Calu3 (cell line): ENCODE measurements at regions not wholly inside any gene's neighbourhood (a gene's known extent, or its start where the extent isn't known, plus 50 kb on each side); places are given as distances from the start of the nearest gene placed in this dataset.

ENCODE experiments used
- BruUV-seq: library from RNA; stranded (reverse); fragments of 400-500 nt; replicated peaks from 2 replicates; lab custom pipeline; 2021; lab: Mats Ljungman, UMichigan
- CTCF ChIA-PET: fragments of 300-600 bp; sonication (Branson Sonifier 250); formaldehyde crosslinking; loops from one replicate; lab custom pipeline; 2022; ENCODE audit warnings: antibody characterized with exemption; lab: Charles Lee
- DNase-seq: peaks from one replicate; pipeline ENCODE4 v3.0.0; 2022
- H3K27ac Mint-ChIP-seq: one replicate; pipeline ENCODE4 v1.8.0; 2022; ENCODE audit warnings: mixed read lengths; ENCODE audit not compliant: unreplicated experiment
- H3K27me3 Mint-ChIP-seq: one replicate; pipeline ENCODE4 v1.8.0; 2022; ENCODE audit warnings: mixed read lengths; ENCODE audit not compliant: unreplicated experiment
- H3K36me3 Mint-ChIP-seq: one replicate; pipeline ENCODE4 v1.8.0; 2022; ENCODE audit warnings: mild to moderate bottlenecking, moderate library complexity, mixed read lengths; ENCODE audit not compliant: insufficient read depth, unreplicated experiment
- H3K4me1 Mint-ChIP-seq: one replicate; pipeline ENCODE4 v1.8.0; 2022; ENCODE audit warnings: mild to moderate bottlenecking, low read depth, mixed read lengths; ENCODE audit not compliant: unreplicated experiment
- H3K4me3 Mint-ChIP-seq: one replicate; pipeline ENCODE4 v1.8.0; 2022; ENCODE audit warnings: mild to moderate bottlenecking, low read depth, moderate library complexity, mixed read lengths; ENCODE audit not compliant: unreplicated experiment
- H3K9me3 Mint-ChIP-seq: one replicate; pipeline ENCODE4 v1.8.0; 2022; ENCODE audit warnings: low read depth, mixed read lengths; ENCODE audit not compliant: unreplicated experiment
- intact Hi-C: fragments of 100-400 bp; cut with micrococcal nuclease; formaldehyde crosslinking; loops from one replicate; pipeline ENCODE4 v1.10.0; 2022; ENCODE audit not compliant: unreplicated experiment
- TF ChIP-seq, protein P1 (sequence below): fragments of 200-600 bp; IDR thresholded peaks from one replicate; pipeline ENCODE4 v1.8.0; 2022; ENCODE audit warnings: antibody characterized with exemption; ENCODE audit not compliant: unreplicated experiment

DNA sequence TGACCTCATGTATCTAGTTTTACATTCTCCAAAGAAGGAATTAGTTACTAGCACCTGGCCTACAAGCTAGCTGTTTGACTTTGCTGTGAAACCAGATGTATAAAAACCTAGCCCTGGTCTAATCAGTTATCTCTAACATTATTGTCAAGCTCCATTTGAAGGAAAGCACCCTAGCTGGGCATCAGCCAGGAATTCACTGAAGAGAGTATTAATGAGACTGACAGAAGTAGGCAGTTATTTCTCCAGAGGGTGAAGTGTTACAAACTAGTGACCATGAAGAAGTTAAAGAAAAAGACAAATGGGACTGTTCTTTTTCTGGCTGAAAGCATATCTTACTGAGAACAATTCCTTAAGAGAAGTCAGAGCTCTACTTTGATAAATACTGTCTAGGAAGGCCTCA lies 2529.3 kb upstream of the PCDH20 start:
- CTCF ChIA-PET, result no interaction called here
- Mint-ChIP-seq H3K27ac (no peak overlapping the region), H3K4me3 (no peak overlapping the region), H3K9me3 (no peaks in the 10 kb centered on the region), H3K27me3 (no peaks in the 10 kb centered on the region), H3K36me3 (no peaks in the 10 kb centered on the region), H3K4me1 (no peaks in the 10 kb centered on the region)
- DNase-seq, result no peak
- no TSS peak for BruUV-seq
- TF ChIP-seq, protein P1, sequence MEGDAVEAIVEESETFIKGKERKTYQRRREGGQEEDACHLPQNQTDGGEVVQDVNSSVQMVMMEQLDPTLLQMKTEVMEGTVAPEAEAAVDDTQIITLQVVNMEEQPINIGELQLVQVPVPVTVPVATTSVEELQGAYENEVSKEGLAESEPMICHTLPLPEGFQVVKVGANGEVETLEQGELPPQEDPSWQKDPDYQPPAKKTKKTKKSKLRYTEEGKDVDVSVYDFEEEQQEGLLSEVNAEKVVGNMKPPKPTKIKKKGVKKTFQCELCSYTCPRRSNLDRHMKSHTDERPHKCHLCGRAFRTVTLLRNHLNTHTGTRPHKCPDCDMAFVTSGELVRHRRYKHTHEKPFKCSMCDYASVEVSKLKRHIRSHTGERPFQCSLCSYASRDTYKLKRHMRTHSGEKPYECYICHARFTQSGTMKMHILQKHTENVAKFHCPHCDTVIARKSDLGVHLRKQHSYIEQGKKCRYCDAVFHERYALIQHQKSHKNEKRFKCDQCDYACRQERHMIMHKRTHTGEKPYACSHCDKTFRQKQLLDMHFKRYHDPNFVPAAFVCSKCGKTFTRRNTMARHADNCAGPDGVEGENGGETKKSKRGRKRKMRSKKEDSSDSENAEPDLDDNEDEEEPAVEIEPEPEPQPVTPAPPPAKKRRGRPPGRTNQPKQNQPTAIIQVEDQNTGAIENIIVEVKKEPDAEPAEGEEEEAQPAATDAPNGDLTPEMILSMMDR, result no peak
- intact Hi-C loops, result no loop called here

DNA sequence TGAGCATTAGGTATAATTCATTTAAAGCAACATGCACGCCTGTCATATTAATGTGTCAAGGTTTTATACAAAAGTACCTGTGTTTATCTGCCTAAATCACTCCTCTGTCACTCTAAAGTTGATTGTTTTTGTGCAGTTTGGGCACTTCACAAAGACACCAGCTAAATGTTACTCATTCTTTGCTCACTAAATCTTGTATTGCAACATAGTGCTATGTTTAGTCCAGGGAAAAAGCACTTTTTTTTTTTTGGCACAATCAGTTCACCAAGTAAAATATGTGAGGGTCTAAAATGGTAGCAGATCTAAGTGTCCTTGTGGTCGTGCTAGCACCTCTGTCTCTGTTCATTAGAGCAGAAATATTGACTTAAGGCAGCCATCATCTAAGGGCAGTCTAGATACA lies 2526.7 kb upstream of the PCDH20 start:
- TF ChIP-seq, protein P1, result no peak
- DNase-seq, result no peak
- intact Hi-C loops, result no loop called here
- no peaks in the 10 kb centered on the region for H3K9me3 Mint-ChIP-seq
- no TSS peak for BruUV-seq
- H3K27me3 Mint-ChIP-seq, result no peaks in the 10 kb centered on the region
- CTCF ChIA-PET, result no interaction called here
- H3K4me3 Mint-ChIP-seq, result no peak overlapping the region
- no peaks in the 10 kb centered on the region for H3K36me3 Mint-ChIP-seq
- H3K4me1 Mint-ChIP-seq, result no peaks in the 10 kb centered on the region
- no peak overlapping the region for H3K27ac Mint-ChIP-seq

DNA sequence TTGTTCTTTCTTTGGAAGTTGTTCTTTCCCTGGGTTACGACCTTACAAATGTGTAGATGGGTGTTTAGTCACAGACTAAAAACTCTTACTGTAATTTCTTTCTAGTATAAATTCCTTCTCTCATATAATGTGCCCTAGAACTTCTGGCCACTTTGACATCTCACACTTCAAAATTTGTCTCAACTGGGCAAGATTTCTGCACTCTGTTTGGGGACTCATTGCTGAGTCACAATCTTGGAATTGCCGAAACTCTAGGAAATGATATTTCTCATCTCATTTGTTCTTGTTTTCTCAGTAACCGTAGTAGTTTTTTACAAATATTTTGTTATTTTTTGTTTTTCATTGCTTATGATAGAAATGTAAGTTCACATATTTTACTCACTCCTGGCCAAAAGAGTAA lies 2523.2 kb upstream of the PCDH20 start:
- H3K27ac Mint-ChIP-seq, result no peak overlapping the region
- H3K4me3 Mint-ChIP-seq, result no peak overlapping the region
- no peaks in the 10 kb centered on the region for H3K4me1 Mint-ChIP-seq
- CTCF ChIA-PET, result no interaction called here
- H3K9me3 Mint-ChIP-seq, result no peaks in the 10 kb centered on the region
- TF ChIP-seq, protein P1, result no peak
- H3K27me3 Mint-ChIP-seq, result no peaks in the 10 kb centered on the region
- intact Hi-C loops, result no loop called here
- no peaks in the 10 kb centered on the region for H3K36me3 Mint-ChIP-seq
- no peak for DNase-seq
- no TSS peak for BruUV-seq

DNA sequence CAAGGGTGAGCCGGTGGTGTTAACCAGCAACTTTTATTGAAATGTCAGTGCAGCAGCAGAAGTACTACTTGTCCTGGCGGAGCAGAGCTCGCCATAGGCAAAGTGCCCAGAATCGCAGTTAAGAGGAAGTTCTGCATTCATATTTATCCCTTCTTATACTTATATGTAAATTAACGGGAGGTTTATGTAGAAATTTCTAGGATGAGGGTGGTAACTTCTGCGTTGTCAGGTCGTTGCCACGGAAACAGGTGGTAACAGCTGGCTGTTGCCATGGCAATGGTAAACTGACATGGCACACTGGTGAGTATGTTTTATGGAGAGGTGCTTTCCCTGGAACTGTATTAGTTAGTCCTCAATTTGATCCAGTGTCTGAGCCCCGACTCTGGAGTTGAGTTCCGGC lies 2494.9 kb upstream of the PCDH20 start:
- no peak overlapping the region for H3K27ac Mint-ChIP-seq
- CTCF ChIA-PET, result no interaction called here
- H3K4me1 Mint-ChIP-seq, result no peaks in the 10 kb centered on the region
- H3K4me3 Mint-ChIP-seq, result no peak overlapping the region
- BruUV-seq, result no TSS peak
- TF ChIP-seq, protein P1, result no peak
- no peaks in the 10 kb centered on the region for H3K27me3 Mint-ChIP-seq
- no peaks in the 10 kb centered on the region for H3K36me3 Mint-ChIP-seq
- DNase-seq, result no peak
- no peaks in the 10 kb centered on the region for H3K9me3 Mint-ChIP-seq
- intact Hi-C loops, result no loop called here
